NCI-H748 (cell line): ENCODE measurements at regions not wholly inside any gene's neighbourhood (a gene's known extent, or its start where the extent isn't known, plus 50 kb on each side); places are given as distances from the start of the nearest gene placed in this dataset.

ENCODE experiments used
- DNase-seq: peaks from one replicate; lab custom pipeline; 2025; ENCODE audit not compliant: unreplicated experiment; lab: John Stamatoyannopoulos, UW

DNA sequence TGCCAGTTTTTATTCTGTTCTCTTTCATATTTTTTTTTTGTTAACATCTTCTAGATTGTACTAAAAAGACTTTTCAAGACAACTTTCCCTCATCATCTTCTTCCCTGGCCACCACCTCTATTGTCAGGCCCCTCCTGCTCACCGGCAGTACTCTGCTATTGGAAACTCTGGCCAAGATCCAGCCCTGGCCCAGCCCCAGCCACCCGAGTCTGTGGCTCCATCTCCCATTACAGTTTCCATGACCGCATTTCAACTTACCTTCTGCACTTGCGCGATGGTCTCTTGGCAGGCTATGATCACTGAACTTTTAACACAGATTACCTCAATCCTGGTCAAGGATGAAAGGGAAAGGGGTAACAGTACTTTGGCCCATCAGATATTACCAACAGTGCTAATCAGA, 137.7 kb upstream of the POM121L12 start:
- DNase-seq = no peak

GRCh38 chr7:52897288-52897687, 138.1 kb upstream of the POM121L12 start:
- no peak for DNase-seq

- DNase-seq = no peak
Measured at GRCh38 chr7:52877240-52877639, 158.2 kb upstream of the POM121L12 start.

GRCh38 chr7:52876402-52876801, 159.0 kb upstream of the POM121L12 start:
- no peak for DNase-seq

DNA sequence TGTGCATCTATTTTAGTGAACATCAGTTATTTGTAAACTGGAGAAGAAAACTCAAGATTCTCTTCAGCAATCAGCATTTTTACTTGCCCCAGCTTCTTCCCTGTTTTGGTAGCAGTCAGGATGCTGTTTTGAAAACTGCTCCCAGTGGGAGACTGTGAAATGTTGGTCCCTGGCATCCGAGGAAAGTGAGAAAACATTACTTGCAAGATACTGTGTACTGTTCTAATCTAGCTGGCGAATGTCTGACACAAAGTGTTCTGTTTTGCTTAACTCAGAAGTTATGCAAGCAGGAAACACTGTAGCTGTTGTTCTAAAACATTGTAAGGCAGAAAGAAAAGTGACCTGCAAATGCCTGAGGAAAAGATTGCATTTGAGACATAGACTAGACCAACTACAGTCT, 171.8 kb upstream of the POM121L12 start:
- no peak for DNase-seq

DNA sequence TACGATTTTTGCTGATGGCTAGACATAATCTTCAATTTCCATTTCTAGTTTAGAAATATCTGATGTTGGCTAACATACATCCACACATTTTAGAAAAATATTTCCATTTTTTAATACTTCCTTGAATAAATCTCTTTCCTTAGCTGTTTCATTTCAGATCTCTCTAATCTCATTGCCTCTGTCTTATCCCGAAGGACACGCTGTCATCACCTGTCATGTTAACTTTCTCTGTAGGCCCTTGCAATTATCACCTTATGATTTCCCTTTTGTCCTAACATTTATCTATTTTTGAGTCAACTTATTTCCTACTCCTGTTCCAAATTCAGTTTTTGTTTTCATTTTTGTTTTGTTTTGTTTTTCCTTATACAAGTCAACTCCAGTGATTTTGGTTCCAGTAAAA, 173.1 kb upstream of the POM121L12 start:
- DNase-seq = no peak

GRCh38 chr7:52857367-52857766, 178.1 kb upstream of the POM121L12 start:
- no peak for DNase-seq

DNA sequence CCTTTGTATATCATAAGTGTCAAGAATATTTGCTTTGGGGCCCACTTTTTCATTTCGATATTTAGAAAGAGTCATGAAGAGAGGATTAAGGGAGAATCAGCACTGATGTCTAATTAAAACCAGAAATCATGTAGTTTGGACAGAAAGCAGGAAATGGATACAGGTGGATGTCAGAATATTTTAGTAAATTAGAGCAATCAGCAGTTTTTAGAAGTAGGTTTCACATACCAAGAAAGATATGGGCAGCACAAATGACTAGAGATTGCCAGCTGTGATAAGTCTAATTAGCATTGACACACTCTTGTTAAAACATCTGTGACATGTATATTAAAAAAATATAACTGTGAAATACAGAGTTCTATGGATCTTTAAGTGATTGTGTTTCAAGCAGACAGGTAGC, 180.8 kb upstream of the POM121L12 start:
- DNase-seq = no peak

DNA sequence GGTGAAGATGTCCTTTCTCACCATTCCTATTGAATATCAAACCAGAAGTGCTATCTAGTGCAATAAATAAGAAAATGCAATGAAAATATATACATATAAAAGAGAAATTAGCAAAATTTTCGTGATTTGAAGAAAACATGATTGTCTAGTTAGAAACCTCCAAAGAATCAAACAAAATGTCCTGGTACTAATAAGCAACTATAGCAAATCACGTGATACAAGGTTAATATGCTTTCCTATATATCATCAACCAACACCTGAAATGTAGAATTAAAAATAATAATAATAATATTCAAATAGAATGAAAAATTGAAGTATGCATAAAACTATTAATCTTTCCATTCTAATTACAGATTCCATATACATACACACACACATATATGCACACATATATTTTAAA, 183.9 kb upstream of the POM121L12 start:
- no peak for DNase-seq

GRCh38 chr7:52843436-52843835, 192.0 kb upstream of the POM121L12 start:
- DNase-seq = no peak

DNA sequence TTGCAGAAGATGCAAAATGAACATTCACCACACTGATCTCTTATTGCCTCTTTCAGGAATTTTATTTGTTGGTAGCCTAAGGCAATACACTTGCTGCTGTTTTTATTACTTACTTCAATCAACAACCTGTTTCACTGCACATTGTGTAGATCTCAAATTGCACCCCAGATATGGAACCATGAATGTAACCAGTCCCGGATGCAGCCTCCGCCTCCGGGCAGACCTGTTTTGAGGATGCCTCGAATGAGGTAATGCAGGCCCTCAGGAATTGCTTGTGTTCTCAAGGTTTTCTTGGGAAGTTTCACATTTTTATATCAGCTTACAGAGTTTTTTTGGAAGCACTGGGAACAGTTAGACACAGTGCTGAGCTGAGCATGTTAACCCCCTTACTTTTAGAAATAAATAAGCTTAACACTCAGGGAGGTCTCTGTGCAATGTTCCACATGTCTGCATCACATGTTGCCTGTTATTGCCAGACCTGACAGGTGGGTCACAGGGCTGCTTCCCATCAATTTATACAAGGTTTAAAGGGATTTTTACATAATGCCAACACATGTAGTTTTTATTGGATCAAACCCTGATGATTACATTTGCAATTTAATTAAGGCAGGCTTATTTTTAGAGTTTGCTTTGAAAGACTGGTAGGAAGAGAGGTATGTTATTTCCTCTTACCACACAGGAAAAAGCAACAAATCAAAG, 193.1 kb upstream of the POM121L12 start:
- DNase-seq = no peak

DNA sequence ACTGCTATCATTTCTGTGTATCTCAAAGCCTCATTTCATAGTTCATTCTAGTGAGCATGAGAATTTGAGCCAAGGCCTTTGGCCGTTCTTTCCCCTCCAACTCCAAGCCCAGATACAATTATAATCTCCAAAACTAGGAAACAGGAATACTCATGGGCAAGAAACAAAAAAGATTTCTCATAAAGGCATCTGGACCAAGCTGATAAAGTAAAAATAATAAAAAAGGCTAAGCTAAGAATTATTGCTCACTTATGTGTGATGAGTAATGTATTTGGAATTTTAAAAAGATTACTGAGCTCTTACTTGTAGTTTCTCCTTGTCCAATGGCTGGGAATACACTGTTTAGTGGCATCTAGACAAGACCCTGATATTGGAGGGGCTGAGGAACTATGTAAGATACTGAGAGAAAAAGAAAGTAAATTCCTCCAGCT, 196.4 kb upstream of the POM121L12 start:
- no peak for DNase-seq

DNA sequence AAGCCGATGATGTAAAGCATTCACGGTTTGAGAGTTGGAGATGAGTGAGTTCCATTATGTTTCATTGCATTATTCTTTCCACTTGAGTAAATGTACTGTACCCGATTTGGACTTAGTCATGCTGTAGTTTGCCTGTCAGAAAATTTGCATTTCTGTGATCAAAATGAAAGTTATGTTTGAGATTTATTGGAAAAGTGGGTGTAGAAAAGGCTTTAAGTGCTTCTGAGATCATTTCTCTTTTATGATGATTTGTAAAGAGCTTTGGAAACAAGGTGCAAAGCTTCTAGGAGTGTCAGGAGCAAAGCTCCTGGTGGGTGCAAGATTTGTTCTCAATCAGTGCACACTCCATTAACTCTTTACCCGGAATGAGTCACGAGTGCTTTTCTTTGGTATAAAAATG, 204.1 kb upstream of the POM121L12 start:
- peak; percentile 4 for DNase-seq

DNA sequence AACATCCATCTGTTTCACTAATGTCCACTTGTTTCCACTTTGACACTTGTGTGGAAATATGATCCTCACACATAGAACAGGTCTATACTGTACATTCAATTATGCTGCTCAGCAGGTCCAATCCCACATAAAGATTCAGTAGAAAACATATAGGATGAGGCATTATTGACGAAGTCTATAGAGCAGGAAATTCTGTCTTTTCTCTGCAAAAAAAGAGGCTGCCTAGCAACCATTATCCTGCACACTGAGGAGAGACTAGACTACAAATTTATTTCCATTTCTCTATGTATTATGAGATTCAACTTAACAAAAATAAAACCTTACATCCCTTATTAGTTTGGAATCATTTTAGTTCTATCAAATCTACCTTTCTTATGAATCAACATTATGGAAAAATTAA, 204.6 kb upstream of the POM121L12 start:
- peak; percentile 76 for DNase-seq

DNA sequence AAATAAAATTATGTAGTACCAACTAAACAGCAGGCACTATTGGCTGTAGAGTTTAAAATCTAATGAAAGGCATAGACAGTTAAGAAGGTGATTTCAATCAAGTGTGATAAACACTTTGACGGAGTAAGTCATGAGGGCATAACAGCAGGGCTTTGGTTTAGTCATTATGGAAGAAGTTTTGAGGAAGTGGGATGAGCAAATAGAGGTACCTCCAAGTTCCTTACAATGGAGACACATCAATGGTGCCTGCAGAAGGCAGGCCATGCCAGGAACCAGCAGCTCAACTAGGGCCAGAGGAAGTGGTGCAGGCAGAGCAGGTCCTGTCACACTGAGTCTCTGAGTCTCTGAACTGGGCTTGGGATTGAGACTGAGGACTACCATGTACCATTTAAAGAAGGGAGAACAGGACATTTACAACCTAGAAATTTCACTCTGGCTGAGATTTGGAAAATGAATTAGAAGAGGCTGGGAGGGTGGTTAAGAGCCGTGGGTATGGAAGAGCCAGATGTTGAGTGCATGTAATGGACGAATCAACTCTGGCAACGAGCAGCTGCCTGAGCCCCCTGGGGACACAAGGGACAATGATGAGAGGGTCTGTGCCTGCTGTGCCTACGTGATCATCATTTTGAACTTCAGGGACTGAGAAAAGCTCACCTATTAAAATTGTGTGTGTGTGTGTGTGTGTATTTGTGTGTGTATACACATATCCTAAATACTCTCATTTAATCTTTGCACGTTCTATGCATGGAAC, 208.7 kb upstream of the POM121L12 start:
- DNase-seq = peak; percentile 44

- DNase-seq = no peak
Measured at GRCh38 chr7:52825611-52826010, 209.8 kb upstream of the POM121L12 start.

DNA sequence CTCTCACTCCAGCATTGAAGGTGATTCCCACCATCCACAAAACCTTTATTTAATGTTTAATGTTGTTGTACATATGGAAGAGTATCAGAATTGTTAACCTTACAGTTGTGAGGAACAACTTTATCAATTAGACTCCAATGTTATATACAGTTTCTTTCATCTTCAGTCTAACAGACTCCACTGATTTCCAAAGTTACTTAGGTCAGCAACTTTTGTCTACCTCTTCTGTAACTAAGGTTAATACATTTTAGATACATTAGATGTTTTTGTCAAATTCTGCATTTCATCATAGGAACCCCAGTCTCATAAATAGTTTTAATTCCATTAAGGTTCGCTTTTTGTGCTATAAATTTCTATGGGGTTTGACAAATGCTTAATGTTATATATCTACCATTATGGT, 223.9 kb upstream of the POM121L12 start:
- DNase-seq = no peak

- DNase-seq = no peak
Measured at GRCh38 chr7:52799817-52800216, 235.6 kb upstream of the POM121L12 start.

GRCh38 chr7:52797801-52798200, 237.6 kb upstream of the POM121L12 start:
- no peak for DNase-seq

DNA sequence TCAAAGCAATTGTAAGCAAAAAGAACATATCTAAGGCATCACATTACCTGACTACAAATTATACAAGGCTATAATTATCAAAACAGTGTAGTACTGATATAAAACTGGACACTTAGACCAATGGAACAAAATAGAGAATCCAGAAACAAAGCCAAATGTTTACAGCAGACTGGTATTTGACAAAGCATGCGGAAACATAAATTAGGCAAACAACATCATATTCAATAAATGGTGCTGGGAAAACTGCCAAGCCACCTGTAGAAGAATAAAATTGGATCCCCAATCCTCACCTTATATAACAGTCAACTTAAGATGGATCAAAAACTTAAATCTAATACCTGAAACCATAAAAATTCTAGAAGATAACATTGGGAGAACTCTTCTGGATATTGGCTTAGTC, 240.8 kb upstream of the POM121L12 start:
- peak; percentile 92 for DNase-seq

DNA sequence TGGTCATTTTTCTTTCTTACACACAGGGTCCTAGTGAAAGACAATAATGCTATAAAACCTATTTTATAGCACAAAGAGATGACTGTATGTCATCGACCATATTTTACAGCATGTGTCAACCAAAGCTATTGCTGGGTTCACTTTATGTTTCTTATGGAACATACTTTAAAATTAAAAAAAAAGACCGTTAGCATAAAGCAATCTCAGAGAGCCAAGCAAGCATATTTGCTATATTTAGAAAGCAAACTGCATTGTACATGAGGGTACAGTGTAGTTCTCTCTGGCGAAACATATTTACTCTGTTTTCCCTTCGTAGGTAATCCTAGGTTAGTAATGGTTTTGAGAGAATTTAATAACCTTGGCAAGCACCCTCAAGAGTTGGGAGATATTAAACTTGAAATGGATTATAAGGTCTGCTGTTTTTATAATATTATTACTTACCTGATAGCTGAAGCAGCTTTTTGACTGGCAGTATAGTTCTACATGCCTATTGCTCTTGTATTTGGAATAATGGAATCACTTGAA, 244.2 kb upstream of the POM121L12 start:
- DNase-seq = no peak

GRCh38 chr7:52786174-52786573, 249.3 kb upstream of the POM121L12 start:
- no peak for DNase-seq
